ENCODE measurements at regions not wholly inside any gene's neighbourhood (a gene's known extent, or its start where the extent isn't known, plus 50 kb on each side); places are given as distances from the start of the nearest gene placed in this dataset.

DNA sequence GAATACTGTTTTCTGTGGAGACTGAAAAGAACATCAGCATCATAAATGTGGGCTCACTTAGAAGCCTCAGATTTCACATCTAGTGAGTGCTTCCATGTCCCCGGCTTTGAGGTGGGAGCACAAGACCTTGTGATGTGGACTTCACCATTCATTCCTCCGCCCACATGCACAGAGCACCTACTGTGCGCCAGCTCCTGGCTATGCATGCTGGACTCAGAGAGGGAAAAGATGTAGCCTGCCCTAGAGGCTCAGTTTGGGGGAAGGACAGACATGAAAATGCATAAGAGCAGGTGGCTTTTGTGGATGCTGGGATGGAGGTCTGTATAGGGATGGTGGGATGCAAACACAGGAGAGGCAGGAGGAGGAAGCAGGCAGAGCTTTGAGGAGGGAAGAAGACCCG lies 65.0 kb downstream of the SERPINA3 start:
- H3K4me1 ChIP-seq (ENCODE audit: insufficient read depth) = no peaks in the 10 kb centered on the region
- TF ChIP-seq CTCF (IDR thresholded peaks at IDR 0.05; ENCODE audit: poor library complexity) (no peak), EZH2phosphoT487 (IDR thresholded peaks at IDR 0.05; ENCODE audit: low read depth, severe bottlenecking, unreplicated experiment) (no peak), EZH2 (IDR thresholded peaks at IDR 0.05; ENCODE audit: borderline replicate concordance) (no peak)
- no peaks in the 10 kb centered on the region for H3K27me3 ChIP-seq

GRCh38 chr14:94676495-94677185 lies 64.4 kb downstream of the SERPINA3 start:
- no peaks in the 10 kb centered on the region for H3K27me3 ChIP-seq
- H2AFZ ChIP-seq = no peak overlapping the region
- H3K4me1 ChIP-seq (ENCODE audit: insufficient read depth) = no peaks in the 10 kb centered on the region
- no peak overlapping the region for H3K4me2 ChIP-seq
- H3K79me2 ChIP-seq = no peaks in the 10 kb centered on the region
- H3K9me3 ChIP-seq (ENCODE audit: low read depth) = no peaks in the 10 kb centered on the region
- no peak for DNase-seq (ENCODE audit: low spot score)
- no peaks in the 10 kb centered on the region for H3K36me3 ChIP-seq (replicated peaks; ENCODE audit: insufficient read depth, low read depth)
- H4K20me1 ChIP-seq (ENCODE audit: insufficient read depth, poor library complexity, severe bottlenecking) = no peaks in the 10 kb centered on the region
- no peak overlapping the region for H3K27ac ChIP-seq
- H3K9me2 ChIP-seq (replicated peaks; ENCODE audit: insufficient read depth) = no peaks in the 10 kb centered on the region
- TF ChIP-seq CTCF (IDR thresholded peaks at IDR 0.05; ENCODE audit: poor library complexity) = no peak
- 71% methylated on average over 4 of the region's 4 CpGs for WGBS (ENCODE audit: low lambda C conversion rate, missing lambda C conversion rate)
- no peak overlapping the region for H3K4me3 ChIP-seq

More for the DNA sequence above, 65.0 kb downstream of the SERPINA3 start:
- 80% methylated on average over 4 of the region's 4 CpGs for WGBS (ENCODE audit: low lambda C conversion rate, missing lambda C conversion rate)
- H2AFZ ChIP-seq = no peak overlapping the region
- no peak overlapping the region for H3K27ac ChIP-seq
- H3K4me2 ChIP-seq = no peak overlapping the region
- no peaks in the 10 kb centered on the region for H3K36me3 ChIP-seq (replicated peaks; ENCODE audit: insufficient read depth, low read depth)
- DNase-seq (ENCODE audit: low spot score) = no peak
- H3K9me3 ChIP-seq (ENCODE audit: low read depth) = no peaks in the 10 kb centered on the region
- no peaks in the 10 kb centered on the region for H3K79me2 ChIP-seq
- H4K20me1 ChIP-seq (ENCODE audit: insufficient read depth, poor library complexity, severe bottlenecking) = no peaks in the 10 kb centered on the region
- no peaks in the 10 kb centered on the region for H3K9me2 ChIP-seq (replicated peaks; ENCODE audit: insufficient read depth)
- no peak overlapping the region for H3K4me3 ChIP-seq

DNA sequence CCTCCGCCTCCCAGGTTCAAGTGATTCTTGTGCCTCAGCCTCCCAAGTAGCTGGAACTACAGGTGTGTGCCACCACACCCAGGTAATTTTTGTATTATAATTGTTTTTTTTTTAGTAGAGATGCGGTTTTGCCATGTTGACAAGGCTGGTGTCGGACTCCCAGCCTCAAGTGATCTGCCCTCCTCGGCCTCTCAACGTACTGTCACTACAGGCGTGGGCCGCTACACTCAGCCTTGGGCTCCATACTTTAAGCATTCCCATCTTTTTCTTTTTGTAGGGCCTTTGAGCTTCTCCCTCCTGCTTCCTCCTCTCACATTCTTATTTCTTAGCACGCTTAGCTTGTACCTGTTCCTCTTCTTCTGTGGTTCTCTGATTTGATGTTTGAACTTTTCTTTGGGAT lies 62.8 kb downstream of the SERPINA3 start:
- 98% methylated on average over 8 of the region's 8 CpGs for WGBS (ENCODE audit: low lambda C conversion rate, missing lambda C conversion rate)

More for the DNA sequence above, 62.8 kb downstream of the SERPINA3 start:
- Histone ChIP-seq H3K4me3 (no peak overlapping the region), H3K4me2 (no peak overlapping the region), H3K36me3 (replicated peaks; ENCODE audit: insufficient read depth, low read depth) (no peaks in the 10 kb centered on the region), H4K20me1 (ENCODE audit: insufficient read depth, poor library complexity, severe bottlenecking) (no peaks in the 10 kb centered on the region), H3K9me3 (ENCODE audit: low read depth) (no peaks in the 10 kb centered on the region), H3K79me2 (no peaks in the 10 kb centered on the region), H3K27me3 (no peaks in the 10 kb centered on the region), H3K9me2 (replicated peaks; ENCODE audit: insufficient read depth) (no peaks in the 10 kb centered on the region), H3K27ac (no peak overlapping the region), H2AFZ (no peak overlapping the region), H3K4me1 (ENCODE audit: insufficient read depth) (no peaks in the 10 kb centered on the region)
- DNase-seq (ENCODE audit: low spot score) = no peak
- TF ChIP-seq EZH2phosphoT487 (IDR thresholded peaks at IDR 0.05; ENCODE audit: low read depth, severe bottlenecking, unreplicated experiment) (no peak), CTCF (IDR thresholded peaks at IDR 0.05; ENCODE audit: poor library complexity) (no peak), EZH2 (IDR thresholded peaks at IDR 0.05; ENCODE audit: borderline replicate concordance) (no peak)
